Esophagus muscularis mucosa (tissue), 4 donors: ENCODE measurements at regions not wholly inside any gene's neighbourhood (a gene's known extent, or its start where the extent isn't known, plus 50 kb on each side); places are given as distances from the start of the nearest gene placed in this dataset.

ENCODE experiments used
- DNase-seq: peaks from one replicate; pipeline ENCODE4 v3.0.0-alpha.2; 2017; ENCODE audit errors: extremely low spot score
- H3K27ac ChIP-seq, 4 donors: fragments of 200-600 bp; sonication (generic); replicated peaks in 1 of 4; 1 replicate in 3 of 4; 2 replicates in 1 of 4; pipeline ENCODE4 v1.5.1; 2016 to 2019; ENCODE audit warnings: mild to moderate bottlenecking in 1 of 4
- H3K27me3 ChIP-seq, 4 donors: fragments of 200-600 bp; sonication (generic); one replicate each; pipeline versions ENCODE4 v1.5.1 to v1.6.0; 2016 to 2019
- H3K36me3 ChIP-seq, 4 donors: fragments of 200-600 bp; sonication (generic); one replicate each; pipeline ENCODE4 v1.5.1; 2016 to 2019
- H3K4me1 ChIP-seq, 4 donors: fragments of 200-600 bp; sonication (generic); one replicate each; pipeline ENCODE4 v1.5.1; 2016 to 2019
- H3K4me3 ChIP-seq, 4 donors: fragments of 200-600 bp; sonication (generic); 1 replicate in 2 of 4; 2 replicates in 2 of 4; pipeline ENCODE4 v1.5.1; 2016 to 2019; ENCODE audit warnings: mild to moderate bottlenecking in 4 of 4, moderate library complexity in 1 of 4
- H3K9me3 ChIP-seq, 4 donors: fragments of 200-600 bp; sonication (generic); 1 replicate in 3 of 4; 2 replicates in 1 of 4; pipeline ENCODE4 v1.5.1; 2016 to 2019
- EP300 ChIP-seq: sonication (generic); formaldehyde crosslinking; IDR thresholded peaks from one replicate; pipeline ENCODE4 v1.6.1; 2017; ENCODE audit warnings: antibody characterized with exemption
- POLR2A ChIP-seq: fragments of 450-650 bp; IDR thresholded peaks from one replicate; pipeline ENCODE4 v1.6.1; 2017; ENCODE audit warnings: antibody characterized with exemption, moderate library complexity, mild to moderate bottlenecking, low read depth
- POLR2AphosphoS5 ChIP-seq, 2 donors: sonication (generic); formaldehyde crosslinking; IDR thresholded peaks; one replicate each; pipeline ENCODE4 v1.6.1; 2017; ENCODE audit warnings: antibody characterized with exemption in 2 of 2
- WGBS: methylation state at CpG from one replicate; pipeline ENCODE4 v1.1.5; 2018; 5-methylcytosine and 5-hydroxymethylcytosine counted together
- intact Hi-C: fragments of 100-400 bp; cut with DNase I; formaldehyde crosslinking; loops from one replicate; pipeline ENCODE4 v1.15.1; 2023
- TF ChIP-seq, protein P1 (sequence below), 3 experiments: fragments of 200-600 bp in 2 of 3; fragments of 450-650 bp in 1 of 3; sonication (generic) in 2 of 3; IDR thresholded peaks; one replicate each; pipeline ENCODE4 v1.5.1; 2017 to 2019; ENCODE audit warnings: antibody characterized with exemption in 3 of 3, mild to moderate bottlenecking in 2 of 3, moderate library complexity in 1 of 3

DNA sequence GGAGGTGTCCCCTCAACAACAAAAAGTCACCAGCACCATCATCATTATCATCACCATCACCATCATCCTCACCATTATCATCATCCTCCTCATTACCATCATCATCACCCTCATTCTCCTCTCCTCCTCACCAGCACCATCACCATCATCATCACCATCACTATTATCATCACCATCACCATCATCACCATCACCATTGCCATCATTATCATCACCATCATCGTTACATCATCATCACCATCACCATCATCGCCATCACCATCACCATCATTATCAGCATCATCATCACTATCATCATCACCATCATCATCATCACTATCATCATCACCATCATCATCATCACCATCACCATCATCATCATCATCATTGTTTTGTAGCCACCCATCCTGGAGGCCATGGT lies 212.6 kb downstream of the MN1 start:
- Histone ChIP-seq H3K36me3 (no peaks in the 10 kb centered on the region), H3K4me1 (peaks cover 0 to 7% (median 2%) of the 10 kb centered on the region in 4 donors), H3K27ac (no peak overlapping the region), H3K27me3 (peaks cover 0 to 4% (median 0%) of the 10 kb centered on the region in 4 donors), H3K9me3 (no peaks in the 10 kb centered on the region), H3K4me3 (no peak overlapping the region)
- TF ChIP-seq POLR2AphosphoS5 (IDR thresholded peaks at IDR 0.05): no peak
- TF ChIP-seq POLR2A: no peak
- TF ChIP-seq EP300: no peak
- TF ChIP-seq, protein P1, sequence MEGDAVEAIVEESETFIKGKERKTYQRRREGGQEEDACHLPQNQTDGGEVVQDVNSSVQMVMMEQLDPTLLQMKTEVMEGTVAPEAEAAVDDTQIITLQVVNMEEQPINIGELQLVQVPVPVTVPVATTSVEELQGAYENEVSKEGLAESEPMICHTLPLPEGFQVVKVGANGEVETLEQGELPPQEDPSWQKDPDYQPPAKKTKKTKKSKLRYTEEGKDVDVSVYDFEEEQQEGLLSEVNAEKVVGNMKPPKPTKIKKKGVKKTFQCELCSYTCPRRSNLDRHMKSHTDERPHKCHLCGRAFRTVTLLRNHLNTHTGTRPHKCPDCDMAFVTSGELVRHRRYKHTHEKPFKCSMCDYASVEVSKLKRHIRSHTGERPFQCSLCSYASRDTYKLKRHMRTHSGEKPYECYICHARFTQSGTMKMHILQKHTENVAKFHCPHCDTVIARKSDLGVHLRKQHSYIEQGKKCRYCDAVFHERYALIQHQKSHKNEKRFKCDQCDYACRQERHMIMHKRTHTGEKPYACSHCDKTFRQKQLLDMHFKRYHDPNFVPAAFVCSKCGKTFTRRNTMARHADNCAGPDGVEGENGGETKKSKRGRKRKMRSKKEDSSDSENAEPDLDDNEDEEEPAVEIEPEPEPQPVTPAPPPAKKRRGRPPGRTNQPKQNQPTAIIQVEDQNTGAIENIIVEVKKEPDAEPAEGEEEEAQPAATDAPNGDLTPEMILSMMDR (IDR thresholded peaks at IDR 0.05): no peak
- no peak for DNase-seq
- intact Hi-C loops: no loop called here
- 100% methylated on average over 2 of the region's 2 CpGs for WGBS

DNA sequence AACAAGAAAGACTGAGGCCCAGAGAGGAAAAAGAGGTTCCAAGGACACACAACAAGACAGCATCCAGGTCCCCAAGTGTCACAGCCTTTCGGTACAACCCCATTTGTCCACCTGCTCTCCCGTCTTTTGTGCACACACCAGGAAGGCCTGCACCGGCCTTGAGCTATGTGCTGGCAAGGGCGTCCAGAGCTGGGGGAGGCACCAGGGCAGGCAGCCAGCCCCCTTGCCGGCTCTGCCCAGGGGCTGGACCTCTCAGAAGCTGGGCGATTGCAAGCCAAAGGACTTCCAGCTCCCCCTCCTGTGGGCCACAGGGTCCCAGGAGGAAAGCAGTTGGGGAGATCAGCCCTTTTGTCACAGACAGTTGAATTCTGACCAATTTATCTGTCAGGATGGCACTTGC lies 210.5 kb downstream of the MN1 start:
- Histone ChIP-seq H3K4me3 (no peak overlapping the region), H3K27ac (no peak overlapping the region), H3K27me3 (peaks cover 0 to 4% (median 0%) of the 10 kb centered on the region in 4 donors), H3K36me3 (no peaks in the 10 kb centered on the region), H3K9me3 (no peaks in the 10 kb centered on the region), H3K4me1 (peaks cover 0 to 4% (median 0%) of the 10 kb centered on the region in 4 donors)
- intact Hi-C loops: no loop called here
- DNase-seq: no peak
- TF ChIP-seq, protein P1 (IDR thresholded peaks at IDR 0.05): no peak
- TF ChIP-seq EP300: no peak
- TF ChIP-seq POLR2A: no peak
- no peak for TF ChIP-seq POLR2AphosphoS5 (IDR thresholded peaks at IDR 0.05)
- WGBS: 48% methylated on average over 5 of the region's 6 CpGs

DNA sequence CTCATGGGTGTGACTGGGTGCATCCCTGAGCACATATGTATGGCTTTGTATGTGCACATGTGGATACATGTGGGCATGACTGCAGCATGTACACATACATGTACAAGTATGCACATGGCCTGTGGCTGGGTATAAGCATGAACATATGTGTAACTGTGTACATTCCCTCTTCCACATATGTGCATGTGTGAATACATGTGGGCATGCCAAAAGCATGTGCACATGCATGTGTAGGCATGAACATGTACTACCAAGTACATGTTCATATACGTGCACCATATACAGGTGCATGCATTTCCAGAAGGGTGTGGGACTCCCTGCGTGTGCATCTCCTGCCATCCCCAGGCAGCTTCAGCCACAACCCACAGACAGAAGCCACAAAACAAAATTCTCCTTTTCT lies 208.2 kb downstream of the MN1 start:
- Histone ChIP-seq H3K9me3 (no peaks in the 10 kb centered on the region), H3K27ac (no peak overlapping the region), H3K36me3 (no peaks in the 10 kb centered on the region), H3K4me1 (peaks cover 0 to 4% (median 0%) of the 10 kb centered on the region in 4 donors), H3K4me3 (no peak overlapping the region), H3K27me3 (peaks cover 0 to 4% (median 0%) of the 10 kb centered on the region in 4 donors)
- no peak for TF ChIP-seq POLR2AphosphoS5 (IDR thresholded peaks at IDR 0.05)
- no peak for TF ChIP-seq POLR2A
- no peak for TF ChIP-seq EP300
- TF ChIP-seq, protein P1 (IDR thresholded peaks at IDR 0.05): no peak
- WGBS: 71% methylated on average over 2 of the region's 2 CpGs
- DNase-seq: no peak
- intact Hi-C loops: no loop called here

DNA sequence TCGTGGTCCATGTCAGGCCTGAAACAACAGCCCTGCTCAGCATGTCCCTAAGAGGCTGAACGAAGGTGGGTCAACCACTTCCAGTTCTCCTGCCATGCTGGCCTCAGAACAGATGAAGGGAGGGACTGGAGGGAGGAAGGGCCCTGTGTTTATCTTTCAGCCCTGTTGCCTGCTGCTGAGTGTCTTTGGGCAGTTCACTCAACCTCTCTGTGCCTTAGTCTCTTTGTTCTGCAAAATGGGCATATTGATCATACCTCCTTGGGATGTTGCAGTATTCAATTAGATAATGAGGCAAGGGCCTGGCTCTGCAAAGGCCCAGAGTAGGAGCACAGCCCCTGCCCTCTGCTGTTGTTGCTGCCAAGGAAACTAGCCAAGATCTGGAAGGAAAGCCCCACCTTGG lies 207.5 kb downstream of the MN1 start:
- 85% methylated on average over 2 of the region's 2 CpGs for WGBS
- Histone ChIP-seq H3K27me3 (peaks cover 0 to 4% (median 0%) of the 10 kb centered on the region in 4 donors), H3K9me3 (no peaks in the 10 kb centered on the region), H3K36me3 (no peaks in the 10 kb centered on the region), H3K27ac (no peak overlapping the region), H3K4me1 (peaks cover 0 to 4% (median 0%) of the 10 kb centered on the region in 4 donors), H3K4me3 (no peak overlapping the region)
- DNase-seq: no peak
- TF ChIP-seq POLR2A (no peak), EP300 (no peak), POLR2AphosphoS5 (IDR thresholded peaks at IDR 0.05) (no peak)
- TF ChIP-seq, protein P1 (IDR thresholded peaks at IDR 0.05): no peak
- intact Hi-C loops: no loop called here

DNA sequence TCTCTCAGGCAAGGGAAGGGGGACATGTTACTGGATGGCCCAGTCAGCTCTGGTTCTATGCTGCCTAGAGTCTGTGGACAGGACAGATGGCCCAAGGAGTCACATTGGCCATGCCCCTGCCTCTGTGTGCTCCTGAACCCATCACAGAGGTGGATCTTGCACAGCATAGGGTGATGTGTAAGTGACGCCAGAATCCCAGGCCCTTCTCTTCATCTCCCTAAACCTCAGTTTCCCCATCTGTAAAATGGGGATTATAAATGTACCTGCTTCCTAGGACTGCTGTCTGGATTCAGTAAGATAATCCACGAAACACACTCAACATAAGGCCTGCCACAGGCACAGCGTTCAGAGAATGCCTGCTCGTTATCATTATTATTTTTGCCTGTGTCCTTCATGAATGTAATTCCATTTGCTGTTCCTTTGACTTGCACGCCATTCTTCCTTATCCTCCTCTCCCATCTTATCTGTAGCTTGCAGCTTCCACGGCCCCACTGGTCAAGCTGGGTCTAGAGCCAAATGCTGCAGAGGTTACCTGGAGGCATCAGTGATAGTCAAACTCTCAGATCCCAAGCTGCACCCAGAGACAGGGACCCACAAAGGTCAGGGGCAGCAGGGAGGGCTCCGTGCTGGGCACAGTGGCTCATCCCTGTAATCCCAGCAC lies 207.0 kb downstream of the MN1 start:
- no peaks in the 10 kb centered on the region for H3K36me3 ChIP-seq
- H3K9me3 ChIP-seq: no peaks in the 10 kb centered on the region
- WGBS: 84% methylated on average over 7 of the region's 7 CpGs
- H3K4me3 ChIP-seq: no peak overlapping the region
- intact Hi-C loops: no loop called here
- H3K4me1 ChIP-seq: peaks cover 0 to 4% (median 0%) of the 10 kb centered on the region in 4 donors
- no peak overlapping the region for H3K27ac ChIP-seq
- no peak for TF ChIP-seq POLR2AphosphoS5 (IDR thresholded peaks at IDR 0.05)
- TF ChIP-seq EP300: no peak
- TF ChIP-seq, protein P1 (IDR thresholded peaks at IDR 0.05): no peak
- no peak for TF ChIP-seq POLR2A
- peaks cover 0 to 4% (median 0%) of the 10 kb centered on the region in 4 donors for H3K27me3 ChIP-seq
- no peak for DNase-seq
